ENCODE measurements at regions not wholly inside any gene's neighbourhood (a gene's known extent, or its start where the extent isn't known, plus 50 kb on each side); places are given as distances from the start of the nearest gene placed in this dataset.

- H3K4me3 ChIP-seq: no peak overlapping the region
- H3K9me3 ChIP-seq (replicated peaks in 1 of 3): no peaks in the 10 kb centered on the region
- H3K36me3 ChIP-seq (replicated peaks in 1 of 2): no peaks in the 10 kb centered on the region
- no peak for TF ChIP-seq POLR2A (IDR thresholded peaks at IDR 0.05)
- TF ChIP-seq, protein P1, sequence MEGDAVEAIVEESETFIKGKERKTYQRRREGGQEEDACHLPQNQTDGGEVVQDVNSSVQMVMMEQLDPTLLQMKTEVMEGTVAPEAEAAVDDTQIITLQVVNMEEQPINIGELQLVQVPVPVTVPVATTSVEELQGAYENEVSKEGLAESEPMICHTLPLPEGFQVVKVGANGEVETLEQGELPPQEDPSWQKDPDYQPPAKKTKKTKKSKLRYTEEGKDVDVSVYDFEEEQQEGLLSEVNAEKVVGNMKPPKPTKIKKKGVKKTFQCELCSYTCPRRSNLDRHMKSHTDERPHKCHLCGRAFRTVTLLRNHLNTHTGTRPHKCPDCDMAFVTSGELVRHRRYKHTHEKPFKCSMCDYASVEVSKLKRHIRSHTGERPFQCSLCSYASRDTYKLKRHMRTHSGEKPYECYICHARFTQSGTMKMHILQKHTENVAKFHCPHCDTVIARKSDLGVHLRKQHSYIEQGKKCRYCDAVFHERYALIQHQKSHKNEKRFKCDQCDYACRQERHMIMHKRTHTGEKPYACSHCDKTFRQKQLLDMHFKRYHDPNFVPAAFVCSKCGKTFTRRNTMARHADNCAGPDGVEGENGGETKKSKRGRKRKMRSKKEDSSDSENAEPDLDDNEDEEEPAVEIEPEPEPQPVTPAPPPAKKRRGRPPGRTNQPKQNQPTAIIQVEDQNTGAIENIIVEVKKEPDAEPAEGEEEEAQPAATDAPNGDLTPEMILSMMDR (IDR thresholded peaks at IDR 0.05): no peak
- no peak overlapping the region for H3K27ac ChIP-seq
- no peaks in the 10 kb centered on the region for H3K27me3 ChIP-seq
- DNase-seq: no peak
- WGBS, 4 donors: 77 to 88% (median 82%) methylated on average over 8 to 12 of the region's 12 CpGs; no CpG with 5 or more reads in 1 of the 4 donors
- intact Hi-C loops (cut with DNase I): no loop called here
- no peaks in the 10 kb centered on the region for H3K4me1 ChIP-seq (replicated peaks in 1 of 2)
Measured at GRCh38 chr22:48635031-48635430, 1192.6 kb downstream of the BRD1 start.

DNA sequence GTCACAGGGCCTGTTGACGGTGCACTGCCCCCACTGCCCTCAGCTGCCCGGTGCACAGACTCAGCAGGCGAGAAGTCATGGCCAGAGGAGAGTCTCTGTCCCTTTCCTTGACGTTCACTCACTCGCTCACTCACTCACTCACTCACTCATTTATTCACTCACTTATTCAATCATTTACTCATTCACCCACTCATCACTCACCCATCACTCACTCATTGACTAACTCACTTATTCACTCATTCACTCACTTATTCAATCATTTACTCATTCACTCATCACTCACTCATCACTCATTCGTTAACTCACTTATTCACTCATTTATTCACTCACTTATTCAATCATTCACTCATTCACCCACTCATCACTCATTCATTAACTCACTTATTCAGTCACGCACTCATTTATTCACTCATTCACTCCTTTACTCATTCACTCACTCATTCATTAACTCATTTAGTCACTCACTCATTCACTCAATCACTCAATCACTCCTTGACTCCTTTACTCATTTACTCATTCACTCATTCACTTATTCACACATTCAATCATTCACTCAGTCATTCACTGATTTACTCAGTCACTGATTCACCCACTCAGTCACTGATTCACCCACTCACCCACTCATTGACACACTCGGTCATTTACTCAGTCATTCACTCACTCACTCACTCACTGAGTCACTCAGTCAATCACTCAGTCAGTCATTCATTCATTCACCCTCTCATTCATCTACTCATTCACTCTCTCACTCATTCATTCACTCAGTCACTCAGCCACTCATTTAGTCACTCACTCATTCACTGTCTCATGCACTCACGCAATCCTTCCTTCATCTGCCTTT, 1193.5 kb downstream of the BRD1 start:
- Histone ChIP-seq H3K36me3 (replicated peaks in 1 of 2) (no peaks in the 10 kb centered on the region), H3K4me1 (replicated peaks in 1 of 2) (no peaks in the 10 kb centered on the region), H3K4me3 (no peak overlapping the region), H3K9me3 (replicated peaks in 1 of 3) (no peaks in the 10 kb centered on the region), H3K27ac (no peak overlapping the region), H3K27me3 (no peaks in the 10 kb centered on the region)
- intact Hi-C loops (cut with DNase I): no loop called here
- TF ChIP-seq, protein P1 (IDR thresholded peaks at IDR 0.05): no peak
- no peak for TF ChIP-seq POLR2A (IDR thresholded peaks at IDR 0.05)
- 69 to 75% (median 73%) methylated on average over 9 of the region's 9 CpGs for WGBS, 4 donors
- no peak for DNase-seq

GRCh38 chr22:48632646-48633246, 1194.9 kb downstream of the BRD1 start:
- TF ChIP-seq POLR2A (IDR thresholded peaks at IDR 0.05): no peak
- TF ChIP-seq, protein P1 (IDR thresholded peaks at IDR 0.05): no peak
- no peak overlapping the region for H3K27ac ChIP-seq
- H3K9me3 ChIP-seq (replicated peaks in 1 of 3): no peaks in the 10 kb centered on the region
- H3K4me3 ChIP-seq: no peak overlapping the region
- no peak for DNase-seq
- no peaks in the 10 kb centered on the region for H3K27me3 ChIP-seq
- H3K4me1 ChIP-seq (replicated peaks in 1 of 2): no peaks in the 10 kb centered on the region
- WGBS, 4 donors: 71 to 77% (median 75%) methylated on average over 8 to 17 of the region's 17 CpGs
- no peaks in the 10 kb centered on the region for H3K36me3 ChIP-seq (replicated peaks in 1 of 2)
- intact Hi-C loops (cut with DNase I): no loop called here

- DNase-seq: no peak
- TF ChIP-seq POLR2A (IDR thresholded peaks at IDR 0.05): no peak
- TF ChIP-seq, protein P1 (IDR thresholded peaks at IDR 0.05): no peak
- Histone ChIP-seq H3K36me3 (replicated peaks in 1 of 2) (no peaks in the 10 kb centered on the region), H3K4me1 (replicated peaks in 1 of 2) (no peaks in the 10 kb centered on the region), H3K27me3 (no peaks in the 10 kb centered on the region), H3K9me3 (replicated peaks in 1 of 3) (no peaks in the 10 kb centered on the region), H3K4me3 (no peak overlapping the region), H3K27ac (no peak overlapping the region)
- WGBS, 4 donors: 78 to 89% (median 85%) methylated on average over 7 to 29 of the region's 29 CpGs
- intact Hi-C loops (cut with DNase I): no loop called here
Measured at GRCh38 chr22:48631288-48631863, 1196.3 kb downstream of the BRD1 start.

Data from adrenal gland (tissue), 9 donors.